Activated naive CD8-positive, alpha-beta T cell treated with anti-CD3 and anti-CD28 coated beads, Interleukin-2, amount 50 U/mL, for 16 hours (primary cell): ENCODE measurements at regions not wholly inside any gene's neighbourhood (a gene's known extent, or its start where the extent isn't known, plus 50 kb on each side); places are given as distances from the start of the nearest gene placed in this dataset.

Source experiments
- DNase-seq: peaks from one replicate; pipeline ENCODE4 v3.0.0-alpha.2; 2020; ENCODE audit warnings: low read depth, low spot score

- DNase-seq: no peak
These were observed 145.5 kb downstream of the C16orf95 start for GRCh38 chr16:87171723-87172122.

GRCh38 chr16:87172632-87173031 is 144.6 kb downstream of the C16orf95 start:
- no peak for DNase-seq

GRCh38 chr16:87173294-87173893 is 143.8 kb downstream of the C16orf95 start:
- no peak for DNase-seq

GRCh38 chr16:87174061-87174460 is 143.1 kb downstream of the C16orf95 start:
- DNase-seq: no peak

GRCh38 chr16:87176735-87177134 is 140.5 kb downstream of the C16orf95 start:
- DNase-seq: no peak

GRCh38 chr16:87177673-87178072 is 139.5 kb downstream of the C16orf95 start:
- no peak for DNase-seq

- no peak for DNase-seq
These were observed 138.9 kb downstream of the C16orf95 start for GRCh38 chr16:87178177-87178863.

- no peak for DNase-seq
These were observed 138.2 kb downstream of the C16orf95 start for GRCh38 chr16:87178977-87179376.

- DNase-seq: no peak
These were observed 137.1 kb downstream of the C16orf95 start for GRCh38 chr16:87180069-87180468.

- DNase-seq: no peak
These were observed 134.4 kb downstream of the C16orf95 start for GRCh38 chr16:87182759-87183158.

- DNase-seq: no peak
These were observed 133.5 kb downstream of the C16orf95 start for GRCh38 chr16:87183647-87184046.

GRCh38 chr16:87185308-87185707 is 131.9 kb downstream of the C16orf95 start:
- DNase-seq: no peak

- DNase-seq: no peak
These were observed 131.2 kb downstream of the C16orf95 start for GRCh38 chr16:87185983-87186382.

GRCh38 chr16:87186446-87186845 is 130.7 kb downstream of the C16orf95 start:
- no peak for DNase-seq

- DNase-seq: no peak
These were observed 130.2 kb downstream of the C16orf95 start for GRCh38 chr16:87186876-87187533.

- DNase-seq: no peak
These were observed 129.1 kb downstream of the C16orf95 start for GRCh38 chr16:87188104-87188503.

- DNase-seq: no peak
These were observed 127.8 kb downstream of the C16orf95 start for GRCh38 chr16:87189426-87189825.

GRCh38 chr16:87190288-87191230 is 126.6 kb downstream of the C16orf95 start:
- DNase-seq: no peak

GRCh38 chr16:87192452-87193073 is 124.6 kb downstream of the C16orf95 start:
- no peak for DNase-seq

GRCh38 chr16:87194172-87194571 is 123.0 kb downstream of the C16orf95 start:
- no peak for DNase-seq

GRCh38 chr16:87195161-87195560 is 122.0 kb downstream of the C16orf95 start:
- no peak for DNase-seq
